NCI-H82 (cell line): ENCODE measurements at regions not wholly inside any gene's neighbourhood (a gene's known extent, or its start where the extent isn't known, plus 50 kb on each side); places are given as distances from the start of the nearest gene placed in this dataset.

Experiments
- DNase-seq: peaks from one replicate; lab custom pipeline; 2025; lab: John Stamatoyannopoulos, UW

DNA sequence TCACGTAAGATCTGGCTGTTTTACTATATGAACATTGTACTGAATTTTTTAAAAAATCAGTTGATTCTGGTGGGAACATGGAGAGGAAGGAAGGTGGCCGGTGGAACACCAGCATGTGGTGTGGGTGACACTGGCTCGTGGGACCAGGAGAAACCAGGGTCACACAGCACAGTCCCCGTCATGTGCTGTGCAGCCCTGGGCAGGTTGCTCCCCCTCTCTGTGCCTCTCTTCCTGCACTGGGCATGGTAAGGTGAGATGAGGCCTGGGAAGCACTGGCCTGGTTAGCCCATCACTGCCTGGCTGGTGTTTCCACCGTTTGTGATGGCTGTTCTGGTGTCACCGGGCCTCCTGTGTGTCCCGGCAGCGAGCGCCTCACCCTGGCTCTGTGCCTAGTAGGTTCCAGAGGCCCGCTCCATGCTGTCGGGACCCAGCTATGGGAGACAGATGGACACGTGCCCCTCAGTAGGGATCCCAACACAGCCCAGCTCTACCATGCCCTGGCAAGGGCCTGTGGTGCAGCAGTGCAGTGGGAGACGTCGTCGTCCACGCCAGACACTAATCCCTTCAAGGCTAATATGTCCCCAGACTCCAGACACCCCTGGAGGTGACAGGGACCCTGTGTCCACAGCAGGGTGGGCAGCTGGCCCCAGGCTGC is 88.2 kb upstream of the LINC01488 start:
- DNase-seq = no peak

DNA sequence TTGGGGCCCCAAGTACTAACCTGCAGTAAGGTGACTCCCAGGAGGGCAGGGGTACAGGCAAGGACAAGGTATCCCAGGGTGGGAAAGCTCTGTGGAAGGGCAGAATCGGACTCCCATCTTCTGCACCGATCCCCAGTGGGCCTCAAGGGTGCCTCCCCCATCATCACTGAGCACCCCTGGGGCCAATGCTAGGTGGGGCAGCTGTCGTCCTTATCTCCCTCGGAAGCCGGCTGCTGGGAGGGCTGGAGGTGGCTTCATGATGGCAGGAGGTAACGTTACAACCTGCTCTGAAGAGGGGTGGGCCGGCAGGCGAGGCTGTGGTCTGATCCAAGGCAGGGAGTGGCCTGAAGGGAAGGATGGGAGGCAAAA is 87.6 kb upstream of the LINC01488 start:
- no peak for DNase-seq

DNA sequence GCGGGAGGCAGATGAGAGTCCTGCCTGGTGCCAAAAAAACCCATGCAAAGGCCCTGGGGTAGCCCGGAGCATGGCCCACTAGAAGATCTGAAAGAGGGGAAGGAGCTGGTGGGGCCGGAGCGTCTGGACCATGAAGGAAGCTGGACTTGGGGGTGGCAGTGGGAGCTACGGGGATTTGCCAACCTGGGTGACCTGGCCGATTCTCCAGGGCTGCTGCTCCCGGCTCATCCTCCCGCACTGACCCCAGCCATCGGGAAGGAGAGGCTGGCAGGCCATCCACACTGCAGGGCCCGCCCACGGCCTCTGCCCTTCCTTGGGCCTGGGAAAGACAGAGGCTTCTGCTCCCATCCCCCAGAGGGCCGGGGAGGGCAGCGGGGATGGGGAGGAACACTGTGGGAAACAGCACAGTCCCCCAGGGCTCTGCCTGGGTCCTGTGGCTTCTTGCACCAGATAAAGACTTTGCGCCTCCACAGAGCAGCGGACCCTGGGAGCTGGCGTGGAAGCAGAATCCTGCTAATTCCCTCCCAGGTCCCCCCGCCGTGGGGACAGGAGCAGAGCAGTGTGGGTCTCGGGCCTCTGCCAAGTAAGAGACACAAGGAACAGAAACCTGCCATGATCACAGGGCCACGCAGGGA is 87.1 kb upstream of the LINC01488 start:
- no peak for DNase-seq

DNA sequence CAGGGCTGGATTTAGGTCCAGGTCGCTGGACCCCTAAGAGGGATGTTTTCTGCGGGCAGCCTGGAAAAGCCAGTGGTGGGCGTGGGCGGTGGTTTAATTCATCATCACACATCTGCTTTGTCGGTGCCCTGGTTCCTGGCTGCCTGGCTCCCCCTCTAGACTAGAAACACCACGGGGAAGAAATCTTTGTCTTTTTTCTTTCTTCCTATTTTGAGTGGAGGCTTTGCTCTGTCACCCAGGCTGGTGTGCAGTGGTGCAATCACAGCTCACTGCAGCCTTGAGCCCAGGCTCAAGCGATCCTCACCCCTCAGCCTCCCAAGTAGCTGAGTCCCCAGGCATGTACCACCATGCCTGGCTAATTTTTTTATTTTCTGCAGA is 86.6 kb upstream of the LINC01488 start:
- DNase-seq = no peak

DNA sequence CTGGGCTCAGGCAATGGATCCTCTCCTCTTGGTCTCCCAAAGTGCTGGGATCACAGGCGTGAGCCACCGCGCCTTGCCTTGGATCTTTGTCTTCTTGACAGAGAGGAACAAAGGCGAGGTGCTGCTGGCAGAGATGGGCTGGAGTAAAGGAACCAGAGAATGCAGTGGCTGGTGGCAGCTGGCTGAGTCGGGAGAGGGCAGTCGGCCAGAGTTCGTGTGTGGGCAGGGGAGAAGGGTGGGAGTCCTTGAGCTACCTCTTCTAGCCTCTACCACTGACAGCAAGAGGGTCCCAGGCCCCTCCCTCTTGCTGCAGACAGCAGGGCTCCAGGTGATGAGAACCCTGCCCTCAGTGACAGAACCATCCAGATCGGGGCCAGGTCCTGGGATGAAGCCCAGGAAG is 86.2 kb upstream of the LINC01488 start:
- no peak for DNase-seq

DNA sequence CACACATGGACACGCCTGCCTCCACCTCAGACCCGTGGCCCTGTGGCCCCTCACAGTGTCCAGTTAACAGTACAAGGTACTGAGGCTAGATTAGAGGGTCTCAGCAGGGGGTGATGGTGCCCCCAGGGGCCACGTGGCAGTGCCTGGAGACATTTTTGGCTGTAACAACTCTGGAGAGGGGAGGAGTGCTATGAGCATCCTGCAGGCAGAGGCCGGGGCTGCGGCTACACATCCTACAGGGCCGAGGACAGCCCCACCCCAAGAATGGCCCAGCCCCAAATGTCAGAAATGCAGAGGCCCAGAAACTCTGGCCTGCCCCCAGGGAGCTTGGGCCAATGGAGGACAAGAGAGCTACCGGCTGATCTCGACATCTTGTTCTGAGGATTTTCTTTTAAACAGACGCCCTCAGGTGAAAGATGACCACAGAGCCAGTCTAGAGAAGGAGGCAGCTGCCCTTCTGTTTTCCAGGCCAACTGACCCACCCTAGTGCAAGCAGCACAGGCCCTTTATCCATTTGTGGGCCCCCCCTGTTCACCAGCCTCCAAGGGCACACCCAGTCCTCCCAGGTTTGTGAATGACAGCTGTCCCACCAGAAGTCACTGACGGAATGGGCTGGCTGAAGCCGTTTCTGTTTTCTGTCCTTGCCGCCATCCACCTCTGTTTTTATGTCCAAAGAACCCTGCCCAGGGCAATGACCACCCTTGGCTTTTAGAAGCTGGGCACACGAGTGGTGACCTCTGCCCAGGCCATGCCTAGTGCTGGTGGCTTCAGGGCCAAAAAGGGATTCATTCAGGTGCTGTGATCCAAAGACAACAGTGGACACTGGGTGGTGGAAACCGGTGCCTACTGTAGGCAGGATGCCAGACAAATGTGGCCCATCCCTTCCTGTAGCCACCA is 85.2 kb upstream of the LINC01488 start:
- no peak for DNase-seq

DNA sequence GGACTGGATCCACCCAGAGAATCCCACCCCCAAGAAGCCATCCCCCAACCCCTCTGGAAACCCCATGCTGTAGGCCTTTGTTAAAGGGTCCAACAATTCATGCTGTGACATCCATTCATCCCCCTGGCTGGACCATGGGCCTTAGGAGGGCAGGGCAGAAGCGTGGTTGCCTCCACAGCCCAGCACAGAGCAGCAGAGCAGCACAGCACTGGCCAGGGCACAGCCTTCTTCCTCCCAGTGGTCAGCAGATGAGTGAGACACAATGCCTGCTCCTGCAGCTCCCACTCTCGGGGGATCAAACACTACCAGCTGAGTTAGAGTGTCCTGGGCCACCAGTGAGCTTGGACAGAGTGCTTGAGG is 84.5 kb upstream of the LINC01488 start:
- no peak for DNase-seq

DNA sequence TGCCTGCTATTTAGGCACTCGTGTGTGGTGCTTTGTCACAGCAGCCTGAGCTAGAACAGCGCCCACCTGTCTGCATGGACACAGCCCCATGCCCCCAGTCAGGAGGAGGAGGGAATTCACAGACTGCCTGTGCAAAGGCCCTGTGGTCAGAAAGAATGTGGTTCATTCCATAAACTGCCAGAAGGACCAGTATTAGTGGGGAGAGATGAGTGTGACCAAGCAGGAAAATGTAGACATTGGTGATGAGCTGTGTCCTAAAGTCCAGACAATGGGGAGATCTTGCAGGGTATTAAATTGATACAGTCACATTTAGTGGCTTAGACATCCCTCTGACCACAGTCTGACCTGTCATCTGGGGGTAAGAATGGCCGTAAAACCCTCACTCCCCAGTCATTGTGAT is 83.7 kb upstream of the LINC01488 start:
- no peak for DNase-seq

DNA sequence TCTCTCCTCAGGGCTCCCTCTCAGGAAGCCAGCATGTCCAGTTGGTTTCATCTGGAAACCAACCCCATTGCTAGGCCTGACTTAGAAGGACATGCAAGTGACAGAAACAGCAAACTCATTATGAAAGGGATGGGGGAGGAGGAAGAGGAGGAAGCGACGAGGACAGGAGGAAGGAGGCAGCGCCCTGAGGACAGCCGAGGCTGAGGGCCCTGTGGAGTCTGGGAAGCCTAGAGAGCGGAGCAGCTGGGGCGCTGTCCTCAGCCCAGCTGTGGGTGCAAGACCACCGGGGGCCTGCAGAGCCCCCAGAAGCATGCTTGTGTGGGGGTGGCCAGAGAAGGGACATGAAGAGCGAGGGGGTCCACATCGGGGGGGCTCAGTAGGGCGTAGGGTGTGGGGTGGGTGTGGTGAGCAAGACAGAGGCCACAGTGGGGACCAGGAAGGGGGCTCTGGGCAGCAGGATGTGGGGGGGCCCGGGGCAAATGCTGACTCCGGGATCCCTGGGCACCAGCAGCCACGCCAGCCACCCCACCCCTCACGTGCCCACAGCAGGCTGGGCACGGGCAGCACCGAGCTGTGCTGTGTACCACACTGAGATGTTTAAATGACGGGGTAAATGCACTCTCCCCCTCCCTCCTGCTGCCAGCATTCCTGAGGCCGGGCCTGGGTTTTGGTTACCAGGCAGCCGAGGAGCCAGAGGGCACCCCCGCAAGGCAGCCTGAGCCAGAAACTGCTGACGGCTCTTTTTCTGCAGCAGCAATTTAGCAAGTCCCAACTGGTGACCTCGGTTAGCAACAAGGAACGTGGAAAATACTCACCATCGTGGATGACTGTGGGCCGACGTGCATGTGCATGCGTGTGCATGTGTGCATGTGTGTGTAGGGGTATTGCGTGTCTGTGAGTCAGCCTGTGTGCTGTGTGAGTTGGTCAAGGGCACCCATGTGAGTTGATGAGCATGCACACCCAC is 82.7 kb upstream of the LINC01488 start:
- no peak for DNase-seq

DNA sequence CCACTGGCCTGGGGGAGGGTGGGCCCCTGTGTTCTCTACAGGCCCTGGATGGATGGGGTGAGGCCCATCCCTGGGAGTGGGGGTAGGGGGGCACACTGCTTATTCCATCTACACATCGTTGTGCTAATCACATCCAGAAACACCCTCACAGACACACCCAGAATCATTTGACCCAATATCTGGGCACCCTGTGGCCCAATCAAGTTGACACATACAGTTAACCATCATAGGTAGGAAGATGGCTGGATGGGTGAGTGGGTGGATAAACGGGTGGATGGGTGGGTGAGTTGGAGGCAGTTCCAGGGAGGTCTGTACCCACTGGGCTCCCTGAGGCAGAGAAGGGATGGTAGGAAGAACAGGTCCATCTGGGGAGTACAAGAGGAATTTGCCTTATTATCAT is 81.3 kb upstream of the LINC01488 start:
- DNase-seq = no peak

DNA sequence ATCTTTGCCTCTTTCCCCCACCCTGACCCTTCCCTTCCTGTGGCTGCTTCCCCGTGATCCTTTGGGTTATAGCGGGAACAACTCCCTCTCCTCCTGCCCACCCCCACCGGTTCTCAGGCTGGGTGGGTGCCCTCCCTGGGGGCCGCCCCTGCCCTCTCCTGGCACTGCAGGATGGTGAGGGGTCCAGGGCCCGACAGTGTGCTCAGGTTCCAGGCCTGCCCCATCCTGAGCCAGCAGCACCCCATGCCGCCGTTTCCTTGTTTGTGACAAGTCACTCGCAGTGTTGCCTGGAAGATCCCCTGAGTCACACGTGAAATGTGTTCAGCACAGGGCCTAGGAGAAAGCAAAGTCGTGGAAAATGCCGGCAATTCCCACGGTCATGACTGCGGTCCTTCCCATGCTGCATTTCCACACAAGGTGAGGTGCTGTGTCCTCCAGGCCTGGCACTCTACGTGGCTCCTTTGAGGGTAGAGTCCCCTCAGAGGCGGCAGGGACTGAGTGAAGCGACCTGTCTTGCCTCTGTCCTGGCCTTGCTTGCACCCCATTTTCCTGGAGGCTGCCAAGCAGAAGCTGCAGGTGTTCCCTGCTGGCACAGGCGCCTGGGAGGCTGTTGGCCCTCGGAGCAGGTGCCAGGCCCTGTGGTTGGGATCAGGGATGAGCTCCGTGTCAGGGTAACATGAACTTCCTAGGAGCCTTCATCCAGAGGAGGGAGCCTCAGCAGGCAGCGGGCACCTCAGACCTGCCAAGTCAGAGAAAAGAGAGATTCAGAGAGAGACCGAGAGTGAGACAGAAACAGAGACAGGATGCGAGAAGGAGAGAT is 80.5 kb upstream of the LINC01488 start:
- no peak for DNase-seq

DNA sequence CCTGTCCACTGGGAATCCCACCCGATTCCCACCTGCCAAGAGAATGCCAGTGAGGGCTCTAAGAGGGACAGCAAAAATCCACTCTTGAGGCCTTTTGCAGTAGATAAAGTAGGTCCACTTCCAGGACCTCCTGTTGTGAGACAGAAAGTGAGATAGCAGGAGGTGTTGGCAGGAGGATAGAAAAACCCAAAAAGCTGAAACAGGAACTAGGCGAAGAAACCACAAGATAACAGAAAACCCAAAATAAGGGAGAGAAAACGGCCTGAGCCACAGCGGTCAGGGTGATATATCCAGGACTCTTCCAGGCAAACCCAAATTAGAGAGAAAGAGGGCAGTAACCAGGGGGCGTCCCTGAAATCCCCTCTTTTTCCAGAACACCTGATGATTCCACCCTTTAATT is 79.7 kb upstream of the LINC01488 start:
- DNase-seq = no peak

DNA sequence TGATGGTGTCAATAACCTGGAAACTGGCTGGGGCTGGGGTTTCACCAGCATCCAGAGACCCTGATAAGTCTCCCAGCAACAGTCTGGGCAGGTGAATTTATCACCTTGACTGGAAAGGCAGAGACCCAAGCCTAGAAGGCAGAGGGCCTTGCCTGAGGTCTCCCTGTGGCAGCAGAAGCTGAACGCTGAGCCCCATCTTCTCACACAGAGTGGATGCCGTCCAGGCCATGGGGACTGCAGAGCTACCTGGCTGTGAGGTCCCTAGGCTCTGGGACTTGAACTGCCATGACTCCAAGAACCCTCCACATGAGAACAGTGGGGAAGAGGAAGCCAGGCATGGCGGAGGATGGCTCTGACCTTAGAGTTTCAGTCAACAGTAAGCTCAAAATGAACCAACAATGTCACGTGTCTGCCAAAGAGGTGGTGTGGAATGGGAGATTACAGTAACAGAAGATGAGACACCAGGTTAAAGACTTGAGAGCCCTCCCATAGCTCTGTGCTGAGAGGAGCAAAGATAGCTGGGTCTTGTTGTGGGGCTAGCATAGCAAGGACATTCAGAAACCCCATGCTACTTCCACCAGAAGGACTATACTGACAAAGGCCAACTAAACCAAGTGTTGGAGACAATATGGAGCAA is 79.1 kb upstream of the LINC01488 start:
- no peak for DNase-seq

DNA sequence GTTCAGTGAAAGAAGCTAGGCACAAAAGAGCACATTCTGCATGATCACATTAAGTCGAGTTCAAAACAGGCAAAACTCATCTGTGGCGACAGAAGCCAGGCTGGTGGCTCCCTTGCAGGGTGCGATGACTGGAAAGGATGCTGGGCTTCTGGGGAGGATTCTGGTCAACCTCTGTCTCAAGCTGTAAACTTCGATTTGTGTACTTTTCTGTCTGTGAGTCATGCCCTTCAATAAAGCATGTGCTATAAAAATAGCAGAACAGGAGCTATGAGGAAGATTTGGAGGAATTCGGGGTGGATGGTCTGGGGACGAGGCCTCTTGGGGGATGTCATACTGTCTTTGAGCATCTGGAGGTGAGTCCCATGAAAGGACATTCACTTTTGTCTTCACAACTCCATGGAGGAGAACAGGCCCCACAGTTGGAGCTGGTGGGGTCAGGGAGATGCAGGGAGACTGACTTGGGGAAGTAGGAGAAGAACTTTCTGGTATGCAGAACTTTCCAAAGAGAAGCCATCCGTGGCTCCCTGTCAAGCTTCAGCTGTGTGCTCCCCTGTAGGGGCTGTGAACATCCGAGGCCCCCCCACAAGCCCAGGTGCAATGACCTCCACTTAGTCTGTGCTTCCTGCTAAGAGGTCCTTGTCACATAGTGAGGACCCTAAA is 77.8 kb upstream of the LINC01488 start:
- no peak for DNase-seq

DNA sequence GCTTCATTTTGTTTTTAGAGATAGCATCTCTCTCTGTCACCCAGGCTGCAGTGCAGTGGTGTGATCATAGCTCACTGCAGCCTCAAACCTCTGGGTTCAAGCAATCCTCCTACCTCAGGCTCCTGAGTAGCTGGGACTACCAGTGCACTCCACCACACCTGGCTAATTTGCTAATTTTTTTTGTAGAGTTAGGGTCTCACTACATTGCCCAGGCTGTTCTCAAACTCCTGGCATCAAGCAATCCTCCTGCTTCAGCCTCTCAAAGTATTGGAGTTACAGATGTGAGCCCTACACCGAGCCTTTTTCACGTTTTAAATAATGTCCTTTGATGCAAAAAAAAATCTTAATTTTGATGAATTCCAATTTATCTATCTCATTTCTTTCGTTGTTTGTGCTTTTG is 75.4 kb upstream of the LINC01488 start:
- no peak for DNase-seq

DNA sequence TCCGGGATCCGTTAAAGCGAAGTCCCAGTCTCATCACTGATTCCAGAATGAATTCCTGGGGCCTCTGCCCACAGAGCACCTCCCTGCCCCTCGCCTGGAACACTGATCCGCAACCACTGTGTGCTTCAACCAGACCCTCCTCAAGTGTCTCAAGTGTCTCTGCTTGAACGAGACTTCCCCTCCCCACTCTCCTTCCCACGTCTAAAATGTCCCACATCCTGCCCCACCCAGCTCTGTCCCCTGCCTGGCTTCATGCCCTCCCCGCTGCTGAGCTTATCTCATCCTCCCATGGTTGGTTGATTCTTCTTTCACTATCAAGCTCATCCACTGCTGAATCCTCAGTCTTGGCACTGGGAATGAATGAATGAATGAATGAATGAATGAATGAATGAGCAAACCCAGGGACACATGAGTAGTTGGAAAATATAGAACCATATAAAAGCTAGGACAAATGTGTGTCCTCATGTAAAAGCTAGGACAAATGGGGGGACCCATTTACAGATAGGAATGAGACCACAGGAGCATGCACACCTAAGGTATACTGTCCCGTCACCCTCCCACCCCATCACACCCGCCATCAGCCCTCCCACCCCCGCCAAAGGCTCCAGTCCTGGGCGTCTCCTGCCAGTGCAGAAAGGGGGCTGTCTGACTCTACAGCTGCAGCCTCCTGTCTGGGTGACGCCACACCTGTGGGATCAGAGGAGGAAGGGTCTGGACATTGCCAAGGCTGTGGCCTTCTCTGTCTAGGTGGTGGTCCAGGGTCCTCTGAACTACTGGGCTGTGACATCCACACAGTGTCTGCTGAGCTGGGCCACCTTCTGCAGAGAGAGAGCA is 71.4 kb upstream of the LINC01488 start:
- no peak for DNase-seq

DNA sequence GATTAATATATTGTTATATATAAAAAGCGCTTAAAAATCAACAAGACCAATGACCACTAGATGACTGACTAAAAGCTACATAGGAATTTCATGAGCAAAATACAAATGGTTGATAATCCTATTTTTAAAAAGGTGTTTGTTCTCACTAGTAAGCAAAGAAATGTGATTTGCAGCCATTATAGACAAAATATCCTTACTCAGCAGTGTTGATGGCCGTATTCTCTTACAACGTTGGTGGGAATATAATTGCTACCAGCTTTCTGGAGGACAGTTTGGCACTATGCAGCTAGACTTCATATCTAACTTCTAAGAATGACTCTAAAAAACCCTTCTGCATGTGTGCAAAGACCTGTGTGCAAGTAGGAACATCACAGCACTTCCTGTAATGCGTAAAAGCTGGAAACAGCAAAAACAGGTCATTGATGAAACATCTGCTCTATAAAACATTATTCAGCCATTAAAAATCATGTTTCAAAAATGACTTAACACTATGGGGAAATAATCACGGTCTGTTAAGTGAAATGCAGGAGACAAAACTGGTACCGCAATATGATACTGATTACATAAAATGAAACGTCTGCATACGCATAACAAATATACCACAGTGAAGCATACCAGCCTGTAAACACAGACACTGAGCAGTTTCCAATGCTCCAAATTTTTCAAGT is 70.1 kb upstream of the LINC01488 start:
- DNase-seq = no peak

DNA sequence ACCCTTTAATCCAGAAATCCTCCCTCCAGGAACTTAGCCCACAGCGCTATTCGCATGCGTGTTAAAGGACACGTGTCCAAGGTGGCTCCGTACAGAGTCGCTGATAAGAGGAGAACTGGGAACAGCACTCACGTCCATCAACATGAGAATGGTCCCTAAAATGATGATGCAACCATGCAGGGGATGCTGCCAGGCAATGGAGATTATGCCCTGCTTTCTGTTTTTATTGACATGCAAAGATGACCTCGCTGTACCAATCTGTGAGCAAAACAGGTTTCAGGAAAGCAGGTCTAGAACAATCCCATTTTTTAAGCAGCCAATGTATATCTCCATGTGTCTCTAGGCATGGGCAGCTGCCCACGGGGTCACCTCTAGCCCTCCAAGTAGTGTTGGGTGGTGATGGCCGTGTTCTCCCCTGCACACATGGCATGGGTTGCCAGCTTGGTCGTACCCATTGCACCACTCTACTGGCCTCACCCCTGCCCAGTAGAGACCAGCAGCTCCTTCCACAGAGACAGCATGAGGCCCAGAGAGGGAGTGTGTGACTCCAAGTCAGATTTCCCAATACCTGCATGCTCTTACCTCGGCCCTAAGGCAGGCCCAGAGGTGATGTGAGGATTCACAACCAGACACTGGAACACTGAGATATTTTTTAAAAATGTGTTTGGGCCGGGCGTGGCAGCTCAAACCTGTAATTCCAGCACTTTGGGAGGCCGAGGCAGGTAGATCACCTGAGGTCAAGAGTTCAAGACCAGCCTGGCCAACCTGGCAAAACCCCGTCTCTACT is 68.3 kb upstream of the LINC01488 start:
- no peak for DNase-seq
